KMS-11 (cell line): ENCODE measurements at regions not wholly inside any gene's neighbourhood (a gene's known extent, or its start where the extent isn't known, plus 50 kb on each side); places are given as distances from the start of the nearest gene placed in this dataset.

Experiments
- H2AFZ ChIP-seq: fragments of 200-600 bp; sonication (generic); 2 replicates; pipeline ENCODE4 v1.6.1; 2016; ENCODE audit warnings: antibody characterized with exemption, mixed run types, low read depth
- H3K27ac ChIP-seq: fragments of 200-600 bp; sonication (generic); 2 replicates; pipeline ENCODE4 v1.6.1; 2016; ENCODE audit warnings: mild to moderate bottlenecking, mixed run types
- H3K27me3 ChIP-seq: fragments of 200-600 bp; sonication (generic); 2 replicates; pipeline ENCODE4 v1.6.1; 2017; ENCODE audit warnings: mild to moderate bottlenecking, low read depth, mixed run types, moderate library complexity; ENCODE audit not compliant: insufficient read depth
- H3K36me3 ChIP-seq: fragments of 200-600 bp; sonication (generic); 2 replicates; pipeline ENCODE4 v1.6.1; 2017; ENCODE audit warnings: mild to moderate bottlenecking, mixed run types; ENCODE audit not compliant: insufficient read depth
- H3K4me1 ChIP-seq: fragments of 200-600 bp; sonication (generic); 2 replicates; pipeline ENCODE4 v1.6.1; 2016; ENCODE audit warnings: mild to moderate bottlenecking, low read depth, mixed run types; ENCODE audit not compliant: poor library complexity, severe bottlenecking
- H3K4me2 ChIP-seq: fragments of 200-600 bp; sonication (generic); 2 replicates; pipeline ENCODE4 v1.7.0; 2016; ENCODE audit warnings: mild to moderate bottlenecking, mixed run types
- H3K4me3 ChIP-seq: fragments of 200-600 bp; sonication (generic); IDR thresholded peaks from 2 replicates; pipeline ENCODE4 v1.6.1; 2017; ENCODE audit warnings: low read depth, low read length, mixed read lengths; ENCODE audit not compliant: insufficient read depth
- H3K79me2 ChIP-seq: fragments of 200-600 bp; sonication (generic); 2 replicates; pipeline ENCODE4 v1.6.1; 2016; ENCODE audit warnings: low read depth, mixed run types; ENCODE audit not compliant: insufficient read depth
- H3K9ac ChIP-seq: fragments of 200-600 bp; sonication (generic); 2 replicates; pipeline ENCODE4 v1.6.1; 2016; ENCODE audit warnings: mild to moderate bottlenecking, mixed run types
- H4K20me1 ChIP-seq: fragments of 200-600 bp; sonication (generic); 2 replicates; pipeline ENCODE4 v1.6.1; 2016; ENCODE audit warnings: mild to moderate bottlenecking, mixed run types; ENCODE audit not compliant: insufficient read depth
- TF ChIP-seq, protein P1 (sequence below): fragments of 200-600 bp; sonication (generic); conservative IDR thresholded peaks from 2 replicates; pipeline ENCODE4 v1.6.1; 2017; ENCODE audit warnings: low read depth, mild to moderate bottlenecking, antibody characterized with exemption, low read length, moderate library complexity, mixed read lengths

DNA sequence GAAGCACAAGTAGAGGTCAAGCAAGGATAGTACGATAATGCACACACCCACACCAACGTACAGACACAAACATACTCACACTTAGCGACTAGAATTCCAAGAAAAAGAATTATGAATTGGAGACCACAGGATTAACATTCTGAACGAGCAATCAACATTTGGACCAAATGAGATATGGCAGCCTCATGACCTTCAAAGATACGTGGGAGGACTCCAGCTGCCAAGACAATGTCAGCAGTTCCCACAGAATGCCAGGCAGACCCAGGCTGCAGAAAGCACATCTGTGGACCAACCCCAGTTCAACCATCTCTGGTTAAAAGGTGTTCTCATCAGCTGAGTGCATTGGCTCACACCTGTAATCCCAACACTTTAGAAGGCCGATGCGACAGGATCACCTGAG is 187.6 kb upstream of the GRAMD2B start:
- H3K4me2 ChIP-seq, result no peak overlapping the region
- H4K20me1 ChIP-seq, result no peaks in the 10 kb centered on the region
- H3K27ac ChIP-seq, result no peak overlapping the region
- no peak overlapping the region for H3K4me3 ChIP-seq
- H3K36me3 ChIP-seq, result no peaks in the 10 kb centered on the region
- H3K27me3 ChIP-seq, result no peaks in the 10 kb centered on the region
- no peaks in the 10 kb centered on the region for H3K79me2 ChIP-seq
- H3K9ac ChIP-seq, result no peak overlapping the region
- TF ChIP-seq, protein P1, sequence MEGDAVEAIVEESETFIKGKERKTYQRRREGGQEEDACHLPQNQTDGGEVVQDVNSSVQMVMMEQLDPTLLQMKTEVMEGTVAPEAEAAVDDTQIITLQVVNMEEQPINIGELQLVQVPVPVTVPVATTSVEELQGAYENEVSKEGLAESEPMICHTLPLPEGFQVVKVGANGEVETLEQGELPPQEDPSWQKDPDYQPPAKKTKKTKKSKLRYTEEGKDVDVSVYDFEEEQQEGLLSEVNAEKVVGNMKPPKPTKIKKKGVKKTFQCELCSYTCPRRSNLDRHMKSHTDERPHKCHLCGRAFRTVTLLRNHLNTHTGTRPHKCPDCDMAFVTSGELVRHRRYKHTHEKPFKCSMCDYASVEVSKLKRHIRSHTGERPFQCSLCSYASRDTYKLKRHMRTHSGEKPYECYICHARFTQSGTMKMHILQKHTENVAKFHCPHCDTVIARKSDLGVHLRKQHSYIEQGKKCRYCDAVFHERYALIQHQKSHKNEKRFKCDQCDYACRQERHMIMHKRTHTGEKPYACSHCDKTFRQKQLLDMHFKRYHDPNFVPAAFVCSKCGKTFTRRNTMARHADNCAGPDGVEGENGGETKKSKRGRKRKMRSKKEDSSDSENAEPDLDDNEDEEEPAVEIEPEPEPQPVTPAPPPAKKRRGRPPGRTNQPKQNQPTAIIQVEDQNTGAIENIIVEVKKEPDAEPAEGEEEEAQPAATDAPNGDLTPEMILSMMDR, result no peak
- H3K4me1 ChIP-seq, result peaks cover 2% of the 10 kb centered on the region
- no peak overlapping the region for H2AFZ ChIP-seq

DNA sequence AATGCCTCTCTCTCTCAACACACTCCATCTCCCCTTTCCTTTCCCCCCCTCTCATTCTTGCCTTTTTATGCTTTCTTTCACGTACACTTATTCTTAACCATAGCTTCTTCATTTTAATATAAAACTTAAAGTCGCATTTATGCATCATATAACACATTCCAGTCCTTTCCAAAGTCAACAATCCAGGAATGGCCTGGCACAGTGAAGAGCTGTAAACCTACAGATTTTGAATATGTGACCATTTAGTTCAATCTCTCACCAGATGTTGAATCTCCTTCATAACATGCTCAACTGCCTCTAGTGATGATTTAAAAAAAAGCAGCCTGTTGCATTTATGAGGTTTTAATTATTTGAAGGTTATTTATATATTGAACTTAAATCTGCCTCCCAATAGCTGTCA is 186.2 kb upstream of the GRAMD2B start:
- TF ChIP-seq, protein P1, result no peak
- peaks cover 15% of the 10 kb centered on the region for H3K4me1 ChIP-seq

DNA sequence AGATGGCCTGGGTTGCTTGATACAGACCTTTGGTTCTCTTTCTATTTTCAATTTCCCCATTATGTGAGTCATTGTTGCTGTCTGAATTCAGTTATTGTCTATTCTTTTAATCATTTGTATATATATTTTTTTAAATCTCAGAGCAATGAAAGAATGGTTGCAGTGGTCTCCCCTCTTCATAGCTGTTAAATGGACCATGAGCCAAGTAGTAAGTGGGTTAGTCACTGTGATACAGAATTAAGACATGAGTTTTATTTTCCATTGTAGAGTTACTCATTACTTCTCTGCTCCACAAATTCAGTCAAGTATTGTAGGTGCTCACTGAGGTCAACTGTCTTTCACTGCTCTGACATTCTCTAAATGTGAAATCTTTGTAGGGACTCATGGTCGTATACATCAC is 174.6 kb upstream of the GRAMD2B start:
- TF ChIP-seq, protein P1, result no peak
- no peaks in the 10 kb centered on the region for H4K20me1 ChIP-seq
- H3K4me2 ChIP-seq, result no peak overlapping the region

More for the DNA sequence above, 186.2 kb upstream of the GRAMD2B start:
- H3K4me3 ChIP-seq, result no peak overlapping the region
- H3K4me2 ChIP-seq, result no peak overlapping the region
- no peaks in the 10 kb centered on the region for H3K27me3 ChIP-seq
- H4K20me1 ChIP-seq, result no peaks in the 10 kb centered on the region
- no peaks in the 10 kb centered on the region for H3K36me3 ChIP-seq
- H3K79me2 ChIP-seq, result no peaks in the 10 kb centered on the region
- H2AFZ ChIP-seq, result no peak overlapping the region
- H3K9ac ChIP-seq, result no peak overlapping the region
- H3K27ac ChIP-seq, result no peak overlapping the region

GRCh38 chr5:126251024-126251423 is 172.2 kb upstream of the GRAMD2B start:
- no peak overlapping the region for H2AFZ ChIP-seq

More for the DNA sequence above, 174.6 kb upstream of the GRAMD2B start:
- Histone ChIP-seq H3K9ac (no peak overlapping the region), H3K4me3 (no peak overlapping the region), H3K36me3 (no peaks in the 10 kb centered on the region), H3K27ac (no peak overlapping the region), H3K27me3 (no peaks in the 10 kb centered on the region), H3K4me1 (no peaks in the 10 kb centered on the region), H2AFZ (no peak overlapping the region), H3K79me2 (no peaks in the 10 kb centered on the region)

More at GRCh38 chr5:126251024-126251423, 172.2 kb upstream of the GRAMD2B start:
- H3K27me3 ChIP-seq, result no peaks in the 10 kb centered on the region
- H3K36me3 ChIP-seq, result no peaks in the 10 kb centered on the region
- no peak overlapping the region for H3K4me3 ChIP-seq
- no peaks in the 10 kb centered on the region for H3K4me1 ChIP-seq
- TF ChIP-seq, protein P1, result no peak
- H3K27ac ChIP-seq, result no peak overlapping the region
- no peak overlapping the region for H3K4me2 ChIP-seq
- no peaks in the 10 kb centered on the region for H3K79me2 ChIP-seq
- H3K9ac ChIP-seq, result no peak overlapping the region
- no peaks in the 10 kb centered on the region for H4K20me1 ChIP-seq
